Psoas muscle (tissue), 7 donors: ENCODE measurements at regions not wholly inside any gene's neighbourhood (a gene's known extent, or its start where the extent isn't known, plus 50 kb on each side); places are given as distances from the start of the nearest gene placed in this dataset.

Experiments used
- ATAC-seq, 4 donors: fragments of 200-7000 bp; cut with Tn5 transposase; one replicate each; pipeline ENCODE4 v1.9.1; 2020; ENCODE audit warnings: moderate library complexity in 3 of 4, mild to moderate bottlenecking in 2 of 4
- DNase-seq, 2 donors: peaks; one replicate each; pipeline ENCODE4 v3.0.0-alpha.2; 2020
- H3K27ac ChIP-seq: fragments of 200-600 bp; one replicate; pipeline ENCODE4 v1.8.0; 2022
- H3K27me3 ChIP-seq, 3 donors: fragments of 200-600 bp in 1 of 3; one replicate each; pipeline versions ENCODE4 v1.6.1 to v1.8.0; 2013 to 2022; ENCODE audit warnings: low read length in 2 of 3, mild to moderate bottlenecking in 2 of 3, moderate library complexity in 1 of 3; ENCODE audit not compliant: insufficient read depth in 3 of 3
- H3K36me3 ChIP-seq, 2 donors: fragments of 200-600 bp in 1 of 2; one replicate each; pipeline versions ENCODE4 v1.6.1 to v1.8.0; 2013 to 2022; ENCODE audit warnings: low read depth in 1 of 2, mild to moderate bottlenecking in 1 of 2, moderate library complexity in 1 of 2; ENCODE audit not compliant: insufficient read depth in 1 of 2
- H3K4me1 ChIP-seq: fragments of 200-600 bp; one replicate; pipeline ENCODE4 v1.8.0; 2022
- H3K4me3 ChIP-seq: fragments of 200-600 bp; one replicate; pipeline ENCODE4 v1.8.0; 2022; ENCODE audit warnings: mild to moderate bottlenecking
- H3K9me3 ChIP-seq: fragments of 200-600 bp; one replicate; pipeline ENCODE4 v1.8.0; 2022
- WGBS, 3 donors: extraction: QIAGEN DNeasy Blood & Tissue Kit; methylation state at CpG; one replicate each; pipeline versions ENCODE4 v1.1.6 to v1.1.7; 2013; 5-methylcytosine and 5-hydroxymethylcytosine counted together
- intact Hi-C, 2 donors: fragments of 100-400 bp; cut with DNase I; formaldehyde crosslinking; loops; one replicate each; pipeline versions ENCODE4 v1.11.0 to v1.14.2; 2022
- TF ChIP-seq, protein P1 (sequence below): fragments of 200-600 bp; IDR thresholded peaks from one replicate; pipeline ENCODE4 v1.8.0; 2022; ENCODE audit warnings: antibody characterized with exemption
- donor health status: healthy with polysubstance abuse.
- donor health status: DM: no; HTN: no; CAD: no; lungs with moderate emphysema.
- donor health status: Bipolar disorder and iron deficiency.
- donor health status: healthy.
- donor health status: DM: yes; HTN: yes; CAD: no.
- donor health status: DM: no; HTN: no; CAD: no.
- donor health status: DM: yes; HTN: yes; CAD: no.

- TF ChIP-seq, protein P1, sequence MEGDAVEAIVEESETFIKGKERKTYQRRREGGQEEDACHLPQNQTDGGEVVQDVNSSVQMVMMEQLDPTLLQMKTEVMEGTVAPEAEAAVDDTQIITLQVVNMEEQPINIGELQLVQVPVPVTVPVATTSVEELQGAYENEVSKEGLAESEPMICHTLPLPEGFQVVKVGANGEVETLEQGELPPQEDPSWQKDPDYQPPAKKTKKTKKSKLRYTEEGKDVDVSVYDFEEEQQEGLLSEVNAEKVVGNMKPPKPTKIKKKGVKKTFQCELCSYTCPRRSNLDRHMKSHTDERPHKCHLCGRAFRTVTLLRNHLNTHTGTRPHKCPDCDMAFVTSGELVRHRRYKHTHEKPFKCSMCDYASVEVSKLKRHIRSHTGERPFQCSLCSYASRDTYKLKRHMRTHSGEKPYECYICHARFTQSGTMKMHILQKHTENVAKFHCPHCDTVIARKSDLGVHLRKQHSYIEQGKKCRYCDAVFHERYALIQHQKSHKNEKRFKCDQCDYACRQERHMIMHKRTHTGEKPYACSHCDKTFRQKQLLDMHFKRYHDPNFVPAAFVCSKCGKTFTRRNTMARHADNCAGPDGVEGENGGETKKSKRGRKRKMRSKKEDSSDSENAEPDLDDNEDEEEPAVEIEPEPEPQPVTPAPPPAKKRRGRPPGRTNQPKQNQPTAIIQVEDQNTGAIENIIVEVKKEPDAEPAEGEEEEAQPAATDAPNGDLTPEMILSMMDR: no peak
- Histone ChIP-seq H3K4me3 (no peak overlapping the region), H3K4me1 (no peaks in the 10 kb centered on the region), H3K27ac (no peak overlapping the region), H3K9me3 (no peaks in the 10 kb centered on the region), H3K27me3 (no peaks in the 10 kb centered on the region), H3K36me3 (no peaks in the 10 kb centered on the region)
- intact Hi-C loops: no loop called here
- ATAC-seq (no peak), DNase-seq (no peak)
Measured at GRCh38 chr2:185128346-185128745, 530.0 kb downstream of the ZNF804A start.

- no peaks in the 10 kb centered on the region for H3K9me3 ChIP-seq
- ATAC-seq: no peak
- intact Hi-C loops: no loop called here
- H3K4me3 ChIP-seq: no peak overlapping the region
- TF ChIP-seq, protein P1: no peak
- H3K27me3 ChIP-seq: no peaks in the 10 kb centered on the region
- H3K36me3 ChIP-seq: no peaks in the 10 kb centered on the region
- no peak overlapping the region for H3K27ac ChIP-seq
- no peaks in the 10 kb centered on the region for H3K4me1 ChIP-seq
- no peak for DNase-seq
- 25 to 34% (median 26%) methylated on average over 2 of the region's 2 CpGs for WGBS, 3 donors
Measured at GRCh38 chr2:185128996-185129395, 530.7 kb downstream of the ZNF804A start.

GRCh38 chr2:185130685-185131084 is 532.4 kb downstream of the ZNF804A start:
- no peak for DNase-seq
- Histone ChIP-seq H3K4me3 (no peak overlapping the region), H3K36me3 (no peaks in the 10 kb centered on the region), H3K27ac (no peak overlapping the region), H3K4me1 (no peaks in the 10 kb centered on the region), H3K27me3 (no peaks in the 10 kb centered on the region), H3K9me3 (no peaks in the 10 kb centered on the region)
- WGBS, 3 donors: 74 to 90% (median 75%) methylated on average over 4 of the region's 4 CpGs
- intact Hi-C loops: no loop called here
- TF ChIP-seq, protein P1: no peak
- no peak for ATAC-seq

- Histone ChIP-seq H3K27ac (no peak overlapping the region), H3K4me3 (no peak overlapping the region), H3K36me3 (no peaks in the 10 kb centered on the region), H3K9me3 (no peaks in the 10 kb centered on the region), H3K27me3 (no peaks in the 10 kb centered on the region), H3K4me1 (no peaks in the 10 kb centered on the region)
- ATAC-seq (no peak), DNase-seq (peak in 1 of 2 donors; percentile 39)
- intact Hi-C loops: no loop called here
- 92 to 94% (median 94%) methylated on average over 35 to 39 of the region's 39 CpGs for WGBS, 3 donors
- TF ChIP-seq, protein P1: no peak
Measured at GRCh38 chr2:185132501-185133041, 534.2 kb downstream of the ZNF804A start.

GRCh38 chr2:185137700-185138099 is 539.4 kb downstream of the ZNF804A start:
- H3K27me3 ChIP-seq: no peaks in the 10 kb centered on the region
- no peaks in the 10 kb centered on the region for H3K9me3 ChIP-seq
- no peak overlapping the region for H3K27ac ChIP-seq
- H3K4me3 ChIP-seq: no peak overlapping the region
- H3K4me1 ChIP-seq: no peaks in the 10 kb centered on the region
- intact Hi-C loops: no loop called here
- DNase-seq: no peak
- TF ChIP-seq, protein P1: no peak
- no peaks in the 10 kb centered on the region for H3K36me3 ChIP-seq
- no peak for ATAC-seq
